ENCODE measurements at regions not wholly inside any gene's neighbourhood (a gene's known extent, or its start where the extent isn't known, plus 50 kb on each side); places are given as distances from the start of the nearest gene placed in this dataset.

GRCh38 chr7:12785473-12785872 is 98.0 kb downstream of the ARL4A start:
- no peak for DNase-seq

DNA sequence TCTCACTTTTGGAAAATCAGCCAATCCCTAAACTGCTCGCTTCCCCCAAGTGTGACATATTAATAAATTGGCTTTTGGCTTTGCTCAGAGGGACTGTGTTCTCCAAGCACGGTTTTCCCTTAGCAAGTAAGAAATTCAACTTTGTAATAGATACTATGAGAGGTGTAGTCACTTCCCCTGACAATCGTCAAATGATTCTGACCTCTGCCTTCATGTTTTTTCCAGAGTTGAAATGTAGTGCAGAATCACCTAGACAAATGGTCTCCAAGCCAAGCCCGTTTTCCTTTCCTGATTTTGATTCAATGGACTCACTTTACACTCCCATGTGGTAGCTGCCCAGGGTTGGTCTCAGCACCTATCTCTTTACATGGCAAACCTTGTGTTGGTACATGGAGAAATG is 99.1 kb downstream of the ARL4A start:
- no peak for DNase-seq

GRCh38 chr7:12788171-12788570 is 100.7 kb downstream of the ARL4A start:
- no peak for DNase-seq

- no peak for DNase-seq
Observed at GRCh38 chr7:12788591-12788990, 101.2 kb downstream of the ARL4A start.

- DNase-seq: no peak
Observed at GRCh38 chr7:12794722-12795302, 107.4 kb downstream of the ARL4A start.

DNA sequence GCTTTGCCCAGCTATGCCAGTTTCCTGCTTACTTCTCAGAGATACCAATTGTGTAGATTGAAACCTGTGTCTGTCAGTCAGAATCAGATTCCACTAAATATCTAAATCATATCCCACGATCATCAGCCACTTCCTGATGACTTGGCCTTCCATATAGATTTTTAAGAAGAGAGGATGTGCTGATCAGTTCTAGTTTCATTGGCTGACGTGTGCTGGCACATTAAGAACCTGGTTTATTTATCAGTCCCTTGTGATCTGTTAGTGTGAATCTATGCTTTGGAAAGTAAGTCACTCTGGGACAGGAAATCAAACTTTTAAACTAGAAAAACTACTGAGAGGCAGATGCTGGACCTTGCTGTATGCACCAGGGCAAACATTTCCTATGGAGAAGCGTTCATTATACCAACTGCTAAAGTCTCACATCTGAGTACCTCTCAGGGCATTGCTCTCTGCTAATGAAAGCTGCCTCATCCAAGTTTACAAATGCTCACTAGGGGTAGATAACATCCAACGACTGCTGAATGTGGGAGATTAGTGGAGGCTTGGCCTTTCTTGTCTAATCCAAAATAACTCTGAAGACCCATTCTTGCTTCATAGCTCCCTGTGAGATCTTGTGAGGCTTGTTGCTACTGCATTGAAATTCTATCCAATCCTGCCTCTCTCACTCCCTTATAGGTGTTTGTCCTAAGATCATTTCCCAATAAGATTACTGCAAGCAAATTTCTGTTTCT is 109.1 kb downstream of the ARL4A start:
- no peak for DNase-seq

GRCh38 chr7:12800486-12800885 is 113.1 kb downstream of the ARL4A start:
- no peak for DNase-seq

- no peak for DNase-seq
Observed at GRCh38 chr7:12801107-12801506, 113.7 kb downstream of the ARL4A start.

- no peak for DNase-seq
Observed at GRCh38 chr7:12802070-12802469, 114.6 kb downstream of the ARL4A start.

DNA sequence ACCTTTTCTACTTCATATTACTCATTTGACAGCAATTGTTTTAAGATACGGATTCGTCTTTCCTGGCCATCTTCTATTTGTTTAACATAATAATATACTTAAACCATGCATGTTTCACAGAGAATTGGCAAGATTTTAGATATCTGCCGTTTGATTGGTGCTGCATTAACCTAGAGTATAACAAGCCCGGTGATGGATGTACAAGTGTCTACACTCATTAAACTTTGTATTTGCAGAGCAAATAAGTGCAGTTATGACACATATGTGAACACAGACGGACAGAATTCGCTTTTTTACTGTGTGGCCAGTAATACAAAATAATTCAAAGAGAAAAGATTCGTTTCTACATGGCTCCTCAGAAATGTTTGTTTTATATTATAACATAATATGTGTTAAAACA is 116.1 kb downstream of the ARL4A start:
- DNase-seq: no peak

DNA sequence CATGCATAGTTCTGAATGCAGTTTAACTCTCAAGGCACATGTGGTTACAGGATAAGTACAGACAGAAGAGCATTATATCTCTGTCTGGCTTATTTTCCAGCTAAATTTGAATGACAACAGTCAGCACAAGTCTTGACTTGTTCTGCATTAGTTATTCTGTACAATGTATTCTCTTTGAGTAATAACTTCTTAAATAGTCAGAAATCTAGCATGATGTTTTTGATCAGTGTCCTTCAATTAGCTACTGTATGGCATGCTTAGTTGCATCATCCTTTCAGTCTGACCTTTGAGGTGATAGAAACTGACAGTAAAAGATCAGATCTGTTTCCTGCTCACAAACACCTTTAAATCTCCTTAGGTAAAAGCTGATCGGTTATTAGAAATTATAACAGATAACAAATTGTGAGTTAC is 118.1 kb downstream of the ARL4A start:
- DNase-seq: no peak

DNA sequence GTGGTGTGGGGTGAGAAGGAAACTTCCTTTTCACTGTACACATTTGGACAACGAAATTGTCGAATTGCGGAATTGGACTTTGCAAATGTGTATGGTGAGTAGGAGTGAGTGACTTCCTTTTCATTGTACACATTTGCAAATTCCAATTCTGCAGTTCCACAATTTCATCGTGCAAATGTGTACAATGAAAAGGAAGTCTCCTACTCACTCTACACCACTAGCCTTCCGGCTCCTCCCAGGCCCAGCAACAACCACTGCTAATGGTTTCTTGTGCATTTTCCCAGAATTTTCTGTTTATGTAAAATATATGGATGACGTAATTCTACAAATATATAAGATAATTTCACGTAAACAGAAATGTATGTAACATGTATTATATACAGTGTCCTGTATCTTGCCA is 118.5 kb downstream of the ARL4A start:
- no peak for DNase-seq

DNA sequence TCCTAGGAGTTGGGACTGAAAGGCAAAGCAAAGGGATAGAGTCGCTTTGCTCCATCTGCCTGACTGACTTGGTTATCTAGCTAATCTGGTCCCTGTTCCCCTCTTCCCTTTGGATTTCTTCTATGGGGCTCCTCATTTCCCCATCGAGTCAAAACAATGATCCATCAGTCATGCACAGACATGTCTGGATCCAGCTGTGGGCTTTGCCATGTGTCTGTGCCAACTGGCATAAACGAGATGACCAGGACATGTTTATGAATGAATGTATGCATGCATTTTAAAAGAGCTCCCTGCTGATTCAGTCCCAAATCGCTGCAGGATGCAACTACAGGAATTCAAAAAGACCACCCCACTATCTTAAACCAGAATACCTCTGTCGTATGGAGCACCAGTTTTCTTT is 122.0 kb downstream of the ARL4A start:
- no peak for DNase-seq

DNA sequence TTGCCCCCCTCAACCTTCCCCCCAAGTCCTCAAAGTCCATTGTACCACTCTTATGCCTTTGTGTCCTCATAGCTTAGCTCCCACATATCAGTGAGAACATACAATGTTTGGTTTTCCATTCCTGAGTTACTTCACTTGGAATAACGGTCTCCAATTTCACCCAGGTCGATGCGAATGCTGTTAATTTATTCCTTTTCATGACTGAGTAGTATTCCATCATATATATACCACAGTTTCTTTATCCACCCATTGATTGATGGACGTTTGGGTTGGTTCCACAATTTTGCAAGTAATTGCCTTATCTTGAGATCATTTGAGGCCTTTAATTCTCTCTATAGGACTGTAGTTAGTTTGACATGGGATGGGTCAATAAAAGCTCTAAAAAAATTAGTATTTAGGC is 124.7 kb downstream of the ARL4A start:
- no peak for DNase-seq

DNA sequence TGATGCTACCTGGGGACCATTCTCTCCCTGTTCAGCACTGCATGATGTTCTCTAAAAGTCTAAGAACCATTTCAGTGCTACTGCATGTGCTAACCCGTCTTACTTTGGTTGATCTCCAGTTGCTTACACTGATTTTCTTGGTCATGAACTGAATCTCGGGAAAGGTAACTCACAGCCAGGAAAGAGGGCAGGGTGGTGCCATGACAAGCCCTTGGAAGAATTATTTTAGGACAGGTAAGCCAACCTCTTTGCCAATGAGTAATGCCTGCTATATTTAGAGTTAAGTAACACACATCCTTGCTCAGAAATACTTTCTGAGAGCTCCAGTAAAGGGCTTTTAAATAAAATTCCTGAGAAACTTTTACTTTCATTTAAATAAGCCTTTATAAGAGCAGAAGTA is 126.7 kb downstream of the ARL4A start:
- DNase-seq: no peak

DNA sequence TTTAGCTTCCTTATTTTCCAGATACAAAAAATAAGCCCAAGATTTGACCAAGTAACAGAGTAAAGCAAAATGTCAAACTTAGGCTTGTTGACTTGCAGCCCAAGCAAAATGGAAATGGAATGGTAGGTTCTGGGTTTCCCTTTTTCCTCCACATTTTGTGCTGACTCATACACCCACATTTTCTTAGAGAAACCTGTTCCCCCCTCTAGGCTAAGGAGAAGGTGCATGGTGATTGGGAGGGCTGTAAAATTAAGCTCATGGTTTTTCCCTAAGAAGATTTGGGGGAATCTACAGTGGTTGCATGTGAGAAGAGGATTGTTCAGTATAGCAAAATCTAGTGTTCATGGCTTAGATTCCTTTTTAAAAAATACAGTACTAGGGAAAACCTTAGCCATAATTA is 127.4 kb downstream of the ARL4A start:
- no peak for DNase-seq

DNA sequence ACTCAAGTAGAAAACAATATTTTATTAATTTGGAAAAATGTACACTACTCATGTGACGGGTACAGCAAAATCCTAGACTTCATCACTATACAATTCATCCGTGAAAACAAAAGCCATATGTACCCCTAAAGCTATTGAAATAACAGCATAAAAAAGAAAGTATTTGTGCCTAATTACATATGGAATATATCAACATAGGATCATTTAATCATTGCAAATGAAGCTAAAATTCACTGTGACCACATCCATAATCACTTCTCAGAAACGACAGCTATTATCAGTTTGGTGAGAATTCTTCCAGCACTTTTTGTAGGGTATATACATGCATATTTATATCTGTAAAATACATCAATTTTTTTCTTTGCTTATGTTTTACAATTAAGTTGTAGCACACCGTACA is 128.0 kb downstream of the ARL4A start:
- DNase-seq: no peak

- DNase-seq: no peak
Observed at GRCh38 chr7:12815871-12816270, 128.4 kb downstream of the ARL4A start.

- DNase-seq: no peak
Observed at GRCh38 chr7:12820777-12821176, 133.3 kb downstream of the ARL4A start.

DNA sequence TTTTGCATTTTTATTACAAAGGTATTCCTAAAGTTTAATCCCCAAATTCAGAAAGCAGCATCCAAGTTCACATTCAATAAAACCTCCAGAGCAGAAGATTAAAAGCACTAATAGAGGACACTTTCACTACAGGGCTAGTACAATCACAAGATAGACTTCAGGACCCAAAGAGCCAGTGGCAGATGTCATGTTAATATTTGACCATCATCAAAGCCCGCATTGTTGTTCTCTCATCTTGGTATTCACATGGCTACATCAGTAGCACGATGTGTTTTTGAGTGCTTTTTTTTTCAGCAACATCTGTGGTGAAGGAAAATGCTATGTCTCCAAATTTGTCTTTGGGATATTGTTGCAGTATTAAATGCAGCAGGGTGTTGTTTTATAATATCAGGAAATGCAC is 134.3 kb downstream of the ARL4A start:
- DNase-seq: no peak

- DNase-seq: no peak
Observed at GRCh38 chr7:12826079-12826478, 138.6 kb downstream of the ARL4A start.

- DNase-seq: no peak
Observed at GRCh38 chr7:12827219-12827821, 139.9 kb downstream of the ARL4A start.

GRCh38 chr7:12827920-12828319 is 140.5 kb downstream of the ARL4A start:
- DNase-seq: no peak

DNA sequence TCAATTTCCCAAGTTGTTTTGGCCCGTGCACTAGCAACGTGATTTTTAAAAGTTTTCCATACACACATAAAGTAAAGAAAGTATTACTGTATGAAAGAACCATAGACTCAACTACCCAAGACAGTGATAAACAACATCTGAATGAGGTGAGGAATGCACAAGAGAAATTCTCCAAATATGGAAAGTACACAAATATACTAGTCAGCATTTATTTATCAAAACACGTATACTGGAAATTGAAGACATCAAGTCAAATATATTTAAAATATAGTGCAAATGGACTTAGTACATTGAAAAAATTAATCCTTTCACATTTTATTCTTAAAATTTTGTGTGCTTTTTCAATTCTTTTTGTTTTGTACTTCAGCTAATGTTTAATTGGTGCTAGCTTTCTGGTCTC is 143.6 kb downstream of the ARL4A start:
- no peak for DNase-seq

DNA sequence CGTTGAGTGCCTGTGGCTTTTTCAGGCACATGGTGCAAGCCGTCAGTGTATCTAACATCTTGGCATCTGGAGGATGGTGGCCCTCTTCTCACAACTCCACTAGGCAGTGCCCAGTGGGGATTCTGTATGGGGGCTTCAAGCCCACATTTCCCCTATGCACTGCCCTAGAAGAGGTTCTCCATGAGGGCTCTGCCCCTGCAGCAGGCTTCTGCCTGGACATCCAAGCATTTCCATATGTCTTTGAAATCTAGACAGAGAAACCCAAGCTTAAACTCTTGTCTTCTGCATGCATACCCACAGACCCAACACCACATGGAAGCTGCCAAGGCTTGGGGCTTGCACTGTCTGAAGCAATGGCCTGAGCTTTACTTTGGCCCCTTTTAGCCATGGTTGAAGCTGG is 146.4 kb downstream of the ARL4A start:
- DNase-seq: no peak

All from NCI-H1436 (cell line).